GM12878 (cell line): ENCODE measurements at regions not wholly inside any gene's neighbourhood (a gene's known extent, or its start where the extent isn't known, plus 50 kb on each side); places are given as distances from the start of the nearest gene placed in this dataset.
"Not testable (repeated sequence)": the region's sequence is repeated elsewhere in the genome, so short reads cannot be mapped to it uniquely, and the experiment has no call there.

ENCODE experiments used
- ATAC-seq: fragments of 200-7000 bp; cut with Tn5 transposase; 3 replicates; pipeline ENCODE4 v1.9.1; 2020; ENCODE audit warnings: mild to moderate bottlenecking, moderate library complexity
- BruUV-seq: library from RNA; stranded (reverse); fragments of 400-500 nt; replicated peaks from 2 replicates; lab custom pipeline; 2021; lab: Mats Ljungman, UMichigan
- CTCF ChIA-PET: fragments of 300-600 bp; sonication (Branson Sonifier 250); formaldehyde crosslinking; extraction: SDS; loops from one replicate; lab custom pipeline; 2021; ENCODE audit warnings: inconsistent platforms; lab: Yijun Ruan, JAX
- POLR2A ChIA-PET: fragments of 350-600 bp; formaldehyde crosslinking; extraction: SDS; loops from one replicate; lab custom pipeline; 2021; ENCODE audit warnings: inconsistent platforms; lab: Charles Lee
- RAD21 ChIA-PET: fragments of 300-600 bp; sonication (Branson Sonifier 250); formaldehyde crosslinking; loops from one replicate; lab custom pipeline; 2023; ENCODE audit warnings: antibody characterized with exemption; ENCODE audit not compliant: unreplicated experiment; lab: Charles Lee
- SMC1A ChIA-PET: fragments of 300-600 bp; sonication (Branson Sonifier 250); formaldehyde crosslinking; loops from one replicate; lab custom pipeline; 2023; ENCODE audit not compliant: unreplicated experiment, uncharacterized antibody; lab: Charles Lee
- DNase-seq: peaks from one replicate; pipeline ENCODE4 v3.0.0-alpha.2; 2011; ENCODE audit warnings: low read depth, low spot score
- FAIRE-seq: peaks from 3 replicates; lab custom pipeline; 2011; peaks lifted over from hg19 to GRCh38; lab: Jason Lieb, UNC
- H2AFZ ChIP-seq: 2 replicates; pipeline ENCODE4 v1.6.0; 2011; ENCODE audit warnings: low read depth, low read length, control low read depth; ENCODE audit not compliant: control insufficient read depth
- H3K27ac ChIP-seq: 2 replicates; pipeline ENCODE4 v1.5.1; 2011; ENCODE audit warnings: control low read depth; ENCODE audit not compliant: control insufficient read depth, insufficient read depth
- H3K27me3 ChIP-seq, 2 experiments: replicated peaks in 1 of 2; 2 replicates each; pipeline versions ENCODE4 v1.6.0 to v1.6.1; 2011; ENCODE audit warnings: low read length in 1 of 2; ENCODE audit not compliant: control insufficient read depth in 2 of 2, insufficient read depth in 2 of 2
- H3K36me3 ChIP-seq, 2 experiments: 2 replicates each; pipeline ENCODE4 v1.5.1; 2011; ENCODE audit warnings: low read length in 1 of 2; ENCODE audit not compliant: control insufficient read depth in 2 of 2, insufficient read depth in 2 of 2
- H3K4me1 ChIP-seq: 2 replicates; pipeline ENCODE4 v1.6.1; 2011; ENCODE audit warnings: mild to moderate bottlenecking, low read length, moderate library complexity, mixed read lengths; ENCODE audit not compliant: control insufficient read depth, insufficient read depth
- H3K4me2 ChIP-seq: 2 replicates; pipeline ENCODE4 v1.6.0; 2011; ENCODE audit warnings: control low read depth; ENCODE audit not compliant: control insufficient read depth, insufficient read depth
- H3K4me3 ChIP-seq: fragments of 200-600 bp; sonication (generic); 2 replicates; pipeline ENCODE4 v1.5.1; 2016
- H3K79me2 ChIP-seq: 2 replicates; pipeline ENCODE4 v1.6.0; 2011; ENCODE audit warnings: low read length; ENCODE audit not compliant: control insufficient read depth, insufficient read depth
- H3K9ac ChIP-seq: 2 replicates; pipeline ENCODE4 v1.8.0; 2011; ENCODE audit warnings: low read length, control low read depth, mixed read lengths; ENCODE audit not compliant: control insufficient read depth, insufficient read depth
- H3K9me3 ChIP-seq: replicated peaks from 3 replicates; pipeline ENCODE4 v1.5.1; 2011; ENCODE audit warnings: mild to moderate bottlenecking, low read length; ENCODE audit not compliant: control insufficient read depth, insufficient read depth
- H4K20me1 ChIP-seq: 2 replicates; pipeline ENCODE4 v1.6.0; 2011; ENCODE audit not compliant: control insufficient read depth, insufficient read depth
- ETV6 ChIP-seq, 2 experiments: fragments of 450-650 bp in 1 of 2; IDR thresholded peaks in 1 of 2; conservative IDR thresholded peaks in 1 of 2; 2 replicates each; pipeline ENCODE4 v1.6.1; 2014; ENCODE audit warnings: antibody characterized with exemption in 1 of 2, borderline replicate concordance in 1 of 2, low read depth in 1 of 2, mild to moderate bottlenecking in 1 of 2, moderate library complexity in 1 of 2
- WGBS: methylation state at CpG from one replicate; pipeline ENCODE4 v1.1.6; 2016; ENCODE audit warnings: low lambda C conversion rate; ENCODE audit not compliant: insufficient replicate concordance, insufficient coverage; ENCODE audit errors: missing lambda C conversion rate; 5-methylcytosine and 5-hydroxymethylcytosine counted together
- in situ Hi-C: fragments of 300-500 bp; cut with MboI; formaldehyde crosslinking; loops from 9 replicates; pipeline ENCODE4 v1.14.3; 2018; ENCODE audit warnings: mixed read lengths
- intact Hi-C: fragments of 100-400 bp; cut with micrococcal nuclease; formaldehyde crosslinking; loops from one replicate; pipeline ENCODE4 v1.14.2; 2022; ENCODE audit not compliant: unreplicated experiment

- POLR2A ChIA-PET = no interaction called here
- RAD21 ChIA-PET = no interaction called here
- H3K9me3 ChIP-seq = no peaks in the 10 kb centered on the region; the same call in 2 of the 3 replicates
- H2AFZ ChIP-seq = no peak overlapping the region
- SMC1A ChIA-PET = no interaction called here
- FAIRE-seq (no peak), DNase-seq (no peak), ATAC-seq (no peak)
- H3K4me2 ChIP-seq = no peak overlapping the region
- peaks cover 7 to 15% of the 10 kb centered on the region in 2 experiments for H3K27me3 ChIP-seq
- CTCF ChIA-PET = interaction anchor here (0.6 kb wide), 1 partner anchor 357 kb away, joined by 3 read pairs; no protein-coding TSS in a partner anchor
- H3K79me2 ChIP-seq = no peaks in the 10 kb centered on the region
- no peak overlapping the region for H3K4me3 ChIP-seq
- H3K27ac ChIP-seq = no peak overlapping the region
- H3K9ac ChIP-seq = no peak overlapping the region
- BruUV-seq = no TSS peak
- 32% methylated on average over 7 of the region's 7 CpGs for WGBS
- TF ChIP-seq ETV6 (conservative IDR thresholded peaks at IDR 0.05 in 1 of 2, IDR thresholded peaks at IDR 0.05 in 1 of 2; ENCODE audit: borderline replicate concordance in 1 of 2, low read depth in 1 of 2) = no peak
- TF ChIP-seq, all 136 proteins: peak for 0
- Histone ChIP-seq H4K20me1 (no peaks in the 10 kb centered on the region), H3K4me1 (peaks cover 10% of the 10 kb centered on the region), H3K36me3 (no peaks in the 10 kb centered on the region)
- in situ Hi-C loops (no loop called here), intact Hi-C loops (no loop called here)
These were observed 65.4 kb upstream of the SSBP3 start for GRCh38 chr1:54471588-54471987.

- H3K9ac ChIP-seq, H3K27ac ChIP-seq, H3K4me1 ChIP-seq, H3K27me3 ChIP-seq, POLR2A ChIA-PET, H3K9me3 ChIP-seq, intact Hi-C loops, H2AFZ ChIP-seq, BruUV-seq, FAIRE-seq, H3K4me3 ChIP-seq, ATAC-seq, H3K79me2 ChIP-seq, in situ Hi-C loops, H4K20me1 ChIP-seq, H3K4me2 ChIP-seq, DNase-seq, H3K36me3 ChIP-seq: not testable (repeated sequence)
- ChIA-PET SMC1A (interaction anchor here (1.4 kb wide), 1 partner anchor 8 kb away, joined by 3 read pairs; no protein-coding TSS in a partner anchor), CTCF (interaction anchor here (1.1 kb wide), 1 partner anchor 157 kb away, joined by 3 read pairs; no protein-coding TSS in a partner anchor), RAD21 (interaction anchor here (0.8 kb wide), 1 partner anchor 200 kb away, joined by 3 read pairs; no protein-coding TSS in a partner anchor)
- WGBS = 39% methylated on average over 2 of the region's 2 CpGs
These were observed 63.2 kb upstream of the SSBP3 start for GRCh38 chr1:54469444-54469843.
